Upper lobe of right lung (tissue), 1 donor: ENCODE measurements at regions not wholly inside any gene's neighbourhood (a gene's known extent, or its start where the extent isn't known, plus 50 kb on each side); places are given as distances from the start of the nearest gene placed in this dataset.

Experiments used
- ATAC-seq: fragments of 200-7000 bp; cut with Tn5 transposase; one replicate; pipeline ENCODE4 v1.9.1; 2020; ENCODE audit warnings: mild to moderate bottlenecking, moderate library complexity
- DNase-seq: peaks from one replicate; pipeline ENCODE4 v3.0.0-alpha.2; 2020
- H3K27ac ChIP-seq: fragments of 200-600 bp; one replicate; pipeline ENCODE4 v1.8.0; 2022
- H3K27me3 ChIP-seq: fragments of 200-600 bp; one replicate; pipeline ENCODE4 v1.8.0; 2022; ENCODE audit warnings: mild to moderate bottlenecking
- H3K36me3 ChIP-seq: fragments of 200-600 bp; one replicate; pipeline ENCODE4 v1.8.0; 2022
- H3K4me1 ChIP-seq: fragments of 200-600 bp; one replicate; pipeline ENCODE4 v1.8.0; 2022
- H3K4me3 ChIP-seq: fragments of 200-600 bp; one replicate; pipeline ENCODE4 v1.8.0; 2022; ENCODE audit warnings: mild to moderate bottlenecking
- H3K9me3 ChIP-seq: fragments of 200-600 bp; one replicate; pipeline ENCODE4 v1.8.0; 2022
- CTCF ChIP-seq: fragments of 200-600 bp; IDR thresholded peaks from one replicate; pipeline ENCODE4 v1.8.0; 2022; ENCODE audit warnings: antibody characterized with exemption
- intact Hi-C: fragments of 100-400 bp; cut with DNase I; formaldehyde crosslinking; loops from one replicate; pipeline ENCODE4 v1.11.0; 2022
- donor health status: DM: no; HTN: yes; CAD: no; lungs with severe emphysema.

- H3K9me3 ChIP-seq = no peaks in the 10 kb centered on the region
- H3K27me3 ChIP-seq = no peaks in the 10 kb centered on the region
- ATAC-seq = no peak
- no peak overlapping the region for H3K4me3 ChIP-seq
- no peak for DNase-seq
- no peak for TF ChIP-seq CTCF
- no peak overlapping the region for H3K27ac ChIP-seq
- intact Hi-C loops = no loop called here
- H3K36me3 ChIP-seq = no peaks in the 10 kb centered on the region
- no peaks in the 10 kb centered on the region for H3K4me1 ChIP-seq
These were observed 192.8 kb downstream of the TBX5 start for GRCh38 chr12:114213055-114213581.

- H3K4me1 ChIP-seq = no peaks in the 10 kb centered on the region
- DNase-seq (no peak), ATAC-seq (no peak)
- TF ChIP-seq CTCF = no peak
- no peaks in the 10 kb centered on the region for H3K9me3 ChIP-seq
- no peaks in the 10 kb centered on the region for H3K36me3 ChIP-seq
- no peak overlapping the region for H3K27ac ChIP-seq
- H3K27me3 ChIP-seq = peaks cover 7% of the 10 kb centered on the region
- no peak overlapping the region for H3K4me3 ChIP-seq
- intact Hi-C loops = no loop called here
These were observed 196.1 kb downstream of the TBX5 start for GRCh38 chr12:114209861-114210260.

- Histone ChIP-seq H3K36me3 (no peaks in the 10 kb centered on the region), H3K4me3 (no peak overlapping the region), H3K4me1 (no peaks in the 10 kb centered on the region), H3K27me3 (peaks cover 7% of the 10 kb centered on the region), H3K9me3 (no peaks in the 10 kb centered on the region), H3K27ac (no peak overlapping the region)
- intact Hi-C loops = no loop called here
- TF ChIP-seq CTCF = no peak
- DNase-seq (no peak), ATAC-seq (no peak)
These were observed 199.4 kb downstream of the TBX5 start for GRCh38 chr12:114206525-114206924.

GRCh38 chr12:114201794-114202193 lies 204.2 kb downstream of the TBX5 start:
- intact Hi-C loops = no loop called here
- DNase-seq (no peak), ATAC-seq (no peak)
- no peak for TF ChIP-seq CTCF
- no peak overlapping the region for H3K4me3 ChIP-seq
- no peaks in the 10 kb centered on the region for H3K36me3 ChIP-seq
- no peaks in the 10 kb centered on the region for H3K4me1 ChIP-seq
- H3K27me3 ChIP-seq = no peaks in the 10 kb centered on the region
- H3K9me3 ChIP-seq = no peaks in the 10 kb centered on the region
- H3K27ac ChIP-seq = no peak overlapping the region

GRCh38 chr12:114194956-114195355 lies 211.0 kb downstream of the TBX5 start:
- Histone ChIP-seq H3K4me1 (no peaks in the 10 kb centered on the region), H3K36me3 (no peaks in the 10 kb centered on the region), H3K9me3 (no peaks in the 10 kb centered on the region), H3K4me3 (no peak overlapping the region), H3K27me3 (no peaks in the 10 kb centered on the region), H3K27ac (no peak overlapping the region)
- intact Hi-C loops = no loop called here
- DNase-seq (no peak), ATAC-seq (no peak)
- no peak for TF ChIP-seq CTCF

GRCh38 chr12:114194066-114194465 lies 211.9 kb downstream of the TBX5 start:
- DNase-seq = no peak
- intact Hi-C loops = no loop called here

More at GRCh38 chr12:114194066-114194465, 211.9 kb downstream of the TBX5 start:
- Histone ChIP-seq H3K36me3 (no peaks in the 10 kb centered on the region), H3K27me3 (no peaks in the 10 kb centered on the region), H3K27ac (no peak overlapping the region), H3K9me3 (no peaks in the 10 kb centered on the region), H3K4me1 (no peaks in the 10 kb centered on the region), H3K4me3 (no peak overlapping the region)
- no peak for ATAC-seq
- TF ChIP-seq CTCF = no peak
